AML-193 (cell line): ENCODE measurements at regions not wholly inside any gene's neighbourhood (a gene's known extent, or its start where the extent isn't known, plus 50 kb on each side); places are given as distances from the start of the nearest gene placed in this dataset.

Experiments
- DNase-seq, 2 experiments: peaks; one replicate each; lab custom pipeline; 2025; lab: John Stamatoyannopoulos, UW

DNA sequence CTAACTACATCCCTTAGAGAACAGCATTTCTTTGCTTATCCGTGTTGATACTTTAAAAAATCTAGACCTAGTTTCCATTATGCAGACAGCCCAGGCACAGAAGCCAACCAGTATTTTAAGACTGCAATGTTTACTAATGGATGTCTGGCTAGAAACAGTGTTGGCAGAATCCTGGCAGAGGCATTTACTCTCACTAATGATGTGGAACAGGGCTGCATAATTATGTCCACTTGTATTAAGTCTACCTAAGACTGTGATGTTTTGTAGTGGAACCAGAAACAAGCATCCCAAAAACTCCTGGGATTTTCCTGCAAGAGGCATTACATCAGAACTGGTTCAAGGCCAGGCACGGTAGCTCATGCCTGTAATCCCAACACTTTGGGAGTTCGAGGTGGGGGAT, 50.2 kb upstream of the PICALM start:
- no peak for DNase-seq
